ENCODE measurements at regions not wholly inside any gene's neighbourhood (a gene's known extent, or its start where the extent isn't known, plus 50 kb on each side); places are given as distances from the start of the nearest gene placed in this dataset.

DNA sequence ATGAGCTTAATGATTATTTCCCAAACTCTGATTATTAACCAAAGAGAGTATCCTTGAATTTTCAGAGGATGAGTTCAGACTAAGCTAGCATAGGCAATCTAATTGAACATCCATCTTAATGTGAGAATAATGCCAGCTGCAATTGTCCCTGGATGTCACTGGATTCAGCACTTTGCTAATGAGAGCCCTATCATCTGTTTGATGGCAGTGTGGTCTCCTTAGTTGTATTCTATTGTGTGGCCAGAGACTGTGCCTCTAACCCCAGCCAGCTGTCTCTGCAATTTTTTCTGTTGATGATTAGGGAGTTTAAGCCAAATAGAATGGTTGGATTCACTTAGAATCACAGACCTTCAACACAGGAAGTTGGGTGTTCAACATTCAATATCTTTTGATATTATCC is 1249.5 kb downstream of the FAM181B start:
- H3K27ac ChIP-seq (ENCODE audit: low read depth, low read length): no peak overlapping the region

GRCh38 chr11:81477277-81477676 is 1256.4 kb downstream of the FAM181B start:
- WGBS (ENCODE audit: insufficient coverage): 91% methylated on average over 1 of the region's 1 CpG
- Histone ChIP-seq H3K4me1 (ENCODE audit: control insufficient read depth, insufficient read depth, low read length) (no peaks in the 10 kb centered on the region), H3K27ac (ENCODE audit: low read depth, low read length) (no peak overlapping the region), H3K4me3 (ENCODE audit: low read depth, low read length) (no peak overlapping the region), H3K27me3 (ENCODE audit: control insufficient read depth, insufficient read depth, low read length) (no peaks in the 10 kb centered on the region), H3K9me3 (ENCODE audit: control insufficient read depth, insufficient read depth, low read length) (no peaks in the 10 kb centered on the region), H3K36me3 (ENCODE audit: control insufficient read depth, insufficient read depth, low read length) (no peaks in the 10 kb centered on the region)
- DNase-seq (ENCODE audit: low read depth in 4 of 6, low spot score in 6 of 6): no peak

More for the DNA sequence above, 1249.5 kb downstream of the FAM181B start:
- DNase-seq (ENCODE audit: low read depth in 4 of 6, low spot score in 6 of 6): no peak
- H3K4me1 ChIP-seq (ENCODE audit: control insufficient read depth, insufficient read depth, low read length): no peaks in the 10 kb centered on the region
- no peaks in the 10 kb centered on the region for H3K27me3 ChIP-seq (ENCODE audit: control insufficient read depth, insufficient read depth, low read length)
- H3K4me3 ChIP-seq (ENCODE audit: low read depth, low read length): no peak overlapping the region
- H3K9me3 ChIP-seq (ENCODE audit: control insufficient read depth, insufficient read depth, low read length): no peaks in the 10 kb centered on the region
- H3K36me3 ChIP-seq (ENCODE audit: control insufficient read depth, insufficient read depth, low read length): no peaks in the 10 kb centered on the region

DNA sequence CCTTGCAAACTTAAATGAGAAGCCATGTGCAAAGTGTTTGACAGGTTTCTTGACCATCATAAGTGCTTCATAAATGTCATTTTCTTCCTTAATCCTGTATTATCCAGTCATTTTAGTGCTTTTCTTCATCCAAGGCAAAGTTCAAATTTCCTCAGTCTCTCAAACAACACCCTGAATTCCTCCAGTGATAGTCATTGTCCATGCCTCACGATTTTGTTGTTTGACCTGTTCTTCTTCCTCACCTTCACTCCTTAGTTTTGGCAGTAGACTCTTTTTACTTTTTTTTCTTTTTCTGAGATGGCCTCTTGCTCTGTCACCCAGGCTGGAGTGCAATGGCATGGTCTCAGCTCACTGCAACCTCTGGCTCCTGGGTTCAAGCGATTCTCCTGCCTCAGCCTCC is 1257.3 kb downstream of the FAM181B start:
- WGBS (ENCODE audit: insufficient coverage): 100% methylated on average over 1 of the region's 2 CpGs
- Histone ChIP-seq H3K36me3 (ENCODE audit: control insufficient read depth, insufficient read depth, low read length) (no peaks in the 10 kb centered on the region), H3K4me1 (ENCODE audit: control insufficient read depth, insufficient read depth, low read length) (no peaks in the 10 kb centered on the region), H3K9me3 (ENCODE audit: control insufficient read depth, insufficient read depth, low read length) (no peaks in the 10 kb centered on the region), H3K27ac (ENCODE audit: low read depth, low read length) (no peak overlapping the region), H3K4me3 (ENCODE audit: low read depth, low read length) (no peak overlapping the region), H3K27me3 (ENCODE audit: control insufficient read depth, insufficient read depth, low read length) (no peaks in the 10 kb centered on the region)
- no peak for DNase-seq (ENCODE audit: low read depth in 4 of 6, low spot score in 6 of 6)

DNA sequence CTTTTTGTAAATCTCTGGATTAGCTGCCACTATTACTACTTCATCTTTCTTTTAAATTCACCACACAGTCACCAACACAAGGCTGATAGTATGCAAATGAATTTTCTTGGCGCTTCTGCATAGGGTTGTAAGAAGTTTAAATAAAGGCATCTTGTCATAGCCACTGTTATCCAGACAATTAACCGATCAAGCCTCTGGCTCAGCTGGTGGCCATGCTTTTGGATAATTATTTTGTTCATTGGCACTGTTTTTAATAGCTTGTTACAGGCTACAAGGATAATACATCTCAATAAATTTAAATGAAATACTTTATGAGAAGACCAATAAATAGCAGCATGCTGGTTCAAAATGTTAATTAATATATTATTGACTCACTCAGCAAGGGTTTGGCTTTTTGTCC is 1261.0 kb downstream of the FAM181B start:
- H3K36me3 ChIP-seq (ENCODE audit: control insufficient read depth, insufficient read depth, low read length): no peaks in the 10 kb centered on the region
- no peak overlapping the region for H3K4me3 ChIP-seq (ENCODE audit: low read depth, low read length)
- no CpG with 5 or more reads among the region's 2 CpGs for WGBS (ENCODE audit: insufficient coverage)
- H3K4me1 ChIP-seq (ENCODE audit: control insufficient read depth, insufficient read depth, low read length): no peaks in the 10 kb centered on the region
- H3K27ac ChIP-seq (ENCODE audit: low read depth, low read length): no peak overlapping the region
- H3K9me3 ChIP-seq (ENCODE audit: control insufficient read depth, insufficient read depth, low read length): no peaks in the 10 kb centered on the region
- no peaks in the 10 kb centered on the region for H3K27me3 ChIP-seq (ENCODE audit: control insufficient read depth, insufficient read depth, low read length)
- peak in 1 of 6 donors; percentile 70 for DNase-seq (ENCODE audit: low read depth in 4 of 6, low spot score in 6 of 6)

- H3K36me3 ChIP-seq (ENCODE audit: control insufficient read depth, insufficient read depth, low read length): no peaks in the 10 kb centered on the region
- no peaks in the 10 kb centered on the region for H3K9me3 ChIP-seq (ENCODE audit: control insufficient read depth, insufficient read depth, low read length)
- H3K27me3 ChIP-seq (ENCODE audit: control insufficient read depth, insufficient read depth, low read length): no peaks in the 10 kb centered on the region
- no peak for DNase-seq (ENCODE audit: low read depth in 4 of 6, low spot score in 6 of 6)
- H3K4me3 ChIP-seq (ENCODE audit: low read depth, low read length): no peak overlapping the region
- H3K4me1 ChIP-seq (ENCODE audit: control insufficient read depth, insufficient read depth, low read length): no peaks in the 10 kb centered on the region
- no peak overlapping the region for H3K27ac ChIP-seq (ENCODE audit: low read depth, low read length)
- WGBS (ENCODE audit: insufficient coverage): 93% methylated on average over 3 of the region's 3 CpGs
Measured at GRCh38 chr11:81470446-81470845, 1263.2 kb downstream of the FAM181B start.

DNA sequence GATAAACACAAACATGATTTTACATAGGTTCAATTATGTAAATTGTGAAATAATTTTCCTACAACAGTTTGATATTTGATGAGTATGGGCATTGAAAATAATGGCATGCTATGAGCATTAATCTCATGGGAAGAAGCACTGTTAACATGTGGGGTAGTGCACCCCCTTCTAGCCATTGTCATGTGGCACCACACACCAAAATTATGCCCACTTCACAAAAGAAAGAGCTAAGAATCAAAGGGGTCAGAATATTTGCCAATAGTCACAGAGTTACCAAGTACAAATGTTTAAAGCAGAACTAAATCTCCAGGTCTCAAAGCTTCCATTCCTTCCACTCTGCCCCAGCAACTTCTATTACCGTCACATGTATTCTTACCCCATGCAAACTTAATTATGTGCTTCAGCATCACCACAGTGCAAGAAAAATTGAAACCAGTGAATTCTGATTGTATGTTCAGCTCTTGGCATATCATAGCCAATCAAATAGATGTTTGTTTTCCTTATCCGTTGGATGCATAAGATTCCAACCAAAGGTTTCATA is 1273.8 kb downstream of the FAM181B start:
- Histone ChIP-seq H3K36me3 (ENCODE audit: control insufficient read depth, insufficient read depth, low read length) (no peaks in the 10 kb centered on the region), H3K9me3 (ENCODE audit: control insufficient read depth, insufficient read depth, low read length) (no peaks in the 10 kb centered on the region), H3K4me3 (ENCODE audit: low read depth, low read length) (no peak overlapping the region), H3K27ac (ENCODE audit: low read depth, low read length) (no peak overlapping the region), H3K4me1 (ENCODE audit: control insufficient read depth, insufficient read depth, low read length) (no peaks in the 10 kb centered on the region), H3K27me3 (ENCODE audit: control insufficient read depth, insufficient read depth, low read length) (no peaks in the 10 kb centered on the region)
- WGBS (ENCODE audit: insufficient coverage): 53% methylated on average over 2 of the region's 2 CpGs
- peak in 1 of 6 donors; percentile 13 for DNase-seq (ENCODE audit: low read depth in 4 of 6, low spot score in 6 of 6)

- Histone ChIP-seq H3K27ac (ENCODE audit: low read depth, low read length) (no peak overlapping the region), H3K36me3 (ENCODE audit: control insufficient read depth, insufficient read depth, low read length) (no peaks in the 10 kb centered on the region), H3K4me1 (ENCODE audit: control insufficient read depth, insufficient read depth, low read length) (no peaks in the 10 kb centered on the region), H3K4me3 (ENCODE audit: low read depth, low read length) (no peak overlapping the region), H3K9me3 (ENCODE audit: control insufficient read depth, insufficient read depth, low read length) (peaks cover 1% of the 10 kb centered on the region), H3K27me3 (ENCODE audit: control insufficient read depth, insufficient read depth, low read length) (no peaks in the 10 kb centered on the region)
- no peak for DNase-seq (ENCODE audit: low read depth in 4 of 6, low spot score in 6 of 6)
- WGBS (ENCODE audit: insufficient coverage): 64% methylated on average over 2 of the region's 5 CpGs
Measured at GRCh38 chr11:81449588-81450156, 1284.0 kb downstream of the FAM181B start.

DNA sequence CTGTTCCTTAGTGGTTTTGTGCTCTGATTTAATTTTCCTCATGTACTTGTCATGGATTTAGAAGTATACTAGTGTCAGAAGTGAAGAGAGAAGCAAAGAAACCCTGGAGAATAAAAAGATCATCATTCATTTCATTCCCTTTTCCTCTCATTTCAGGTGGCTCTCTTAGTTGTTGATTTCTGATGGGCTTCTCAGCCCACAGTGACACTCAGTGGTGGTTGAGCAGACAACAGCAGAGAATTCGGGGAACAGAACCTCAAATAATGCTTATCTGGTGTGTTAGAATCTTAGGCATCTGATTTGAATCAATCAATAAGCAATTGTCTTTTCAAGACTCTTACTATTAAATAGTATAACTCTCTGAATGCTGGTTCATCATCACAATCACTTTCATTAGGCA is 1289.4 kb downstream of the FAM181B start:
- Histone ChIP-seq H3K27ac (ENCODE audit: low read depth, low read length) (no peak overlapping the region), H3K9me3 (ENCODE audit: control insufficient read depth, insufficient read depth, low read length) (no peaks in the 10 kb centered on the region), H3K36me3 (ENCODE audit: control insufficient read depth, insufficient read depth, low read length) (no peaks in the 10 kb centered on the region), H3K4me1 (ENCODE audit: control insufficient read depth, insufficient read depth, low read length) (no peaks in the 10 kb centered on the region), H3K4me3 (ENCODE audit: low read depth, low read length) (no peak overlapping the region), H3K27me3 (ENCODE audit: control insufficient read depth, insufficient read depth, low read length) (no peaks in the 10 kb centered on the region)
- WGBS (ENCODE audit: insufficient coverage): no CpG with 5 or more reads among the region's 1 CpG
- peak in 4 of 6 donors; percentile 9 to 83 (median 26) for DNase-seq (ENCODE audit: low read depth in 4 of 6, low spot score in 6 of 6)

DNA sequence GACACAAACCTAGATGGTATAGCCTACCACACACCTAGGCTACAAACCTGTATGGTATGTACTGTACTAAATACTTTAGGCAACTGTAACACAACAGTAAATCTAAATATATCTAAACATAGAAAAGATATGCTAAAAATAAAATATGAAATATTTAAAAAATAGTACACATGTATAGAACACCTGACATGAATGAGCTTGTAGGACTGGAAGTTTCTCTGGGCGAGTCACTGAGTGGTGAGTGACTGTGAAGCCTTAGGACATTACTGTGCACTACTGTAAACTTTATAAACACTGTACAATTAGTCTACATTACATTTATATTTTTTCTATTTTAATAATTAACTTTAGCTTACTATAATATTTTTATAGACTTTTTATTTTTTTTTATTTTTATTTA is 1301.3 kb downstream of the FAM181B start:
- H3K4me3 ChIP-seq (ENCODE audit: low read depth, low read length): no peak overlapping the region
- H3K9me3 ChIP-seq (ENCODE audit: control insufficient read depth, insufficient read depth, low read length): no peaks in the 10 kb centered on the region
- no CpG with 5 or more reads among the region's 1 CpG for WGBS (ENCODE audit: insufficient coverage)
- no peaks in the 10 kb centered on the region for H3K27me3 ChIP-seq (ENCODE audit: control insufficient read depth, insufficient read depth, low read length)
- no peak overlapping the region for H3K27ac ChIP-seq (ENCODE audit: low read depth, low read length)
- no peaks in the 10 kb centered on the region for H3K4me1 ChIP-seq (ENCODE audit: control insufficient read depth, insufficient read depth, low read length)
- no peaks in the 10 kb centered on the region for H3K36me3 ChIP-seq (ENCODE audit: control insufficient read depth, insufficient read depth, low read length)
- no peak for DNase-seq (ENCODE audit: low read depth in 4 of 6, low spot score in 6 of 6)

DNA sequence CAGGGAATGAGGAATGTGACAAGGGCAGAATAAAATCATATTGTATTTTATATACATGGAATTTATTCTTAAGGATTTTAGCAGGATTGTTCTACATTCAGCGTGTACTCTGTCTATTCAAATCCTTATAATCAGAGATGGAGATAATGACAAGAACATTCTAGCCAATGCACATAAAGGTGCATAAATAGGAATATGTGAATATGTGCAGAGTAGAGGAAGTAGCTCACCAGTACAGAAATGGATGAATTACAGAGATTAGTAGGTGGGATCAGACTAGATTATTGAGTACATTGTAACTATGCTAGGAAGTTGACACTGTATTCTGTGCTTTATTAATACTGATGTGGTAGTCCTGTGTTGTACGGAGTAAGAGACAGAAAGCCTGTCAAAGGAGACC is 1308.8 kb downstream of the FAM181B start:
- Histone ChIP-seq H3K36me3 (ENCODE audit: control insufficient read depth, insufficient read depth, low read length) (no peaks in the 10 kb centered on the region), H3K4me3 (ENCODE audit: low read depth, low read length) (no peak overlapping the region), H3K27ac (ENCODE audit: low read depth, low read length) (no peak overlapping the region), H3K9me3 (ENCODE audit: control insufficient read depth, insufficient read depth, low read length) (no peaks in the 10 kb centered on the region), H3K27me3 (ENCODE audit: control insufficient read depth, insufficient read depth, low read length) (no peaks in the 10 kb centered on the region), H3K4me1 (ENCODE audit: control insufficient read depth, insufficient read depth, low read length) (no peaks in the 10 kb centered on the region)
- 100% methylated on average over 1 of the region's 2 CpGs for WGBS (ENCODE audit: insufficient coverage)
- no peak for DNase-seq (ENCODE audit: low read depth in 4 of 6, low spot score in 6 of 6)

All from spinal cord (tissue), 9 donors.